HL-60/S4 treated with phorbol 12-myristate 13-acetate at 8.2 ng/mL for 4 days and 3 days (cell line): ENCODE measurements at regions not wholly inside any gene's neighbourhood (a gene's known extent, or its start where the extent isn't known, plus 50 kb on each side); places are given as distances from the start of the nearest gene placed in this dataset.

Experiments
- in situ Hi-C: fragments of 300-500 bp; cut with MboI; formaldehyde crosslinking; loops from 2 replicates; pipeline ENCODE4 v1.15.0; 2022; ENCODE audit warnings: low sequenced_read_pairs

GRCh38 chr7:81607987-81608386 is 161.9 kb downstream of the HGF start:
- in situ Hi-C loops, result no loop called here

DNA sequence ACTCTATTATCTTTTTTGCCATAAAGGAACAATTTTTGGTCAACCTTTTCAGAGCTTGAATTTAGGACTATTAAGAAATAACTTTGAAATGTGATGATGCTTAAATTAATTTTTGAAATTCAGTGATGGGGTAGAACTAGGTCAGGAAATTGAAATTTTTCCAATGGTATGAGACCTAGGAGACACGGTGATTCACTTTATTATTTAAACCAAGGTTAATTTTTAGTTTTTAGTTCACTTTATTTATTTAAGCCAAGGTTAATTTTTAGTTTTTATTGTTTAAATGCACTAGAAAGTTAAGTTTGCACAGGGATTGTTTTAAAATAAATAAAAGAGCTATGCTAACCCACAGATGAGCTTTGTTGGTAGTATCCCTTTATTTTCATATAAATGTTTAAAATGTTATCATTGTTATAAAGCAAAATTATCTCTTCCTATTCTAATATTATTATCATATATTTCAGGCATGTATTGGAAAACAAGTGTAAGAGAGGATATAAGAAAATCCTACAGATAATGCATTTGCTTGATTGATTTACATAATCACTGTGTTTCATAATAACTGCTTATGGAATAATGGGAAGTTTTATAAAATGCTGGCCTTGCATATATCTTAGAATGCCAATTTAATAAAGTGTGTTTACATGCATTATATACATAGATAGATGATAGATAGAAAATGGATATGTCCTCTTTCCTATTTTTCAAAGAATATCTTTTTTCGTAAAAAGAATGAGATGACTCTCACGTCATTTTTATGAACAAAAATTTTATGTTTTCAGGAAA is 163.6 kb downstream of the HGF start:
- in situ Hi-C loops, result no loop called here

- in situ Hi-C loops, result no loop called here
These were observed 164.4 kb downstream of the HGF start for GRCh38 chr7:81605493-81605892.

- in situ Hi-C loops, result no loop called here
These were observed 165.1 kb downstream of the HGF start for GRCh38 chr7:81604808-81605174.

- in situ Hi-C loops, result no loop called here
These were observed 165.6 kb downstream of the HGF start for GRCh38 chr7:81604075-81604807.

- in situ Hi-C loops, result no loop called here
These were observed 169.2 kb downstream of the HGF start for GRCh38 chr7:81600608-81601007.

DNA sequence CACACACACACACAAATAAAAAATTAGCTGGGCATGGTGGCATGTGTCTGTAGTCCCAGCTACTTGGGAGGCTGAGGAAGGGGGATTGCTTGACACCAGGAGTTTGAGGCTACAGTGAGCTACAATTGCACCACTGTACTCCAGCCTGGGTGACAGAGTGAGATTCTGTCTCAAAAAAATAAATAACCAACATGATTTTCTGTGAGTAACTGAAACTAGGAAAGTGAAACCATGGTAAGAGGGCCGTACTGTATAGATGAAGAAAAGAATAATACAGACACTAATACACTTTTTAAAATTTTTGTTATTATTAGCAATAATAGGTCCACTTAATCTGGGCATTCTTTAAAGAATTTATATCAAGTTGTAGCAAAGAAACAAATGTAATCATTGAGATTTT is 170.9 kb downstream of the HGF start:
- in situ Hi-C loops, result no loop called here

DNA sequence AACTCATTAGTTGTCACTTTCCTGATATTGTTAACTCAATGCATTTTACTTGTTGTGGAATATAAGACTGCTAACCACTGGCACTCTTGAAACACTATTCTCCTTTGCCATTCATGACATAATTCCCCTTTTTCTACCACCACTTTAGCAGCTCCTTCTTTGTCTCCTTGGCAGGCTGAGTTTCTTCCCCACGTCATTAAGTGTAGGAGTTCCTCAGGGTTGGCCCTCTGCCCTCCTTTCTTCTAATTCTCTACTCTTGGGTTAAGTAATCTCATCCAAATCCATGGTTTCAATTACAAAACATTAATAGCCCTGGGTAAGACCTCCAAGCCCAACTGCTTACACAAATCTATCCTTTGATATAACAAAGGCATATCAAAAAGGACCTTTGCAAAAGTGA is 175.1 kb downstream of the HGF start:
- in situ Hi-C loops, result no loop called here

- in situ Hi-C loops, result no loop called here
These were observed 179.7 kb downstream of the HGF start for GRCh38 chr7:81590131-81590530.

DNA sequence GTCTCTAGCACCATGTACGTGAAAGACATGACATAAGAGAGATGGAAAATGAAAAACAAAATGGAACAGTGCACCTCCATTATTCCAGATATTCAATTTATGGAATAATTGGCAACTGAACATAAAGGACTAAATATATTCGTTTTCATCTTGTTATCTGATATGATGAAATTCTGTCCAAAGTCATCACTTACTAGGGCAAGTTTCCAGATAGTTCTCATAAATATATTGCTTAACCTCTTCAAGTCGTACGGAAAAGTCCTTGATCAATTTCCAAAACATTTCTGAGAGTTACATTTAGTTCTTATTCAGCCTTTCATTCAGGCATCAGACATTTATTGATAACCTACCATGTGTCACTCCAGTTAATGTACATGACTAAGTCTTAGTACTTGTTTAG is 185.2 kb downstream of the HGF start:
- in situ Hi-C loops, result no loop called here

DNA sequence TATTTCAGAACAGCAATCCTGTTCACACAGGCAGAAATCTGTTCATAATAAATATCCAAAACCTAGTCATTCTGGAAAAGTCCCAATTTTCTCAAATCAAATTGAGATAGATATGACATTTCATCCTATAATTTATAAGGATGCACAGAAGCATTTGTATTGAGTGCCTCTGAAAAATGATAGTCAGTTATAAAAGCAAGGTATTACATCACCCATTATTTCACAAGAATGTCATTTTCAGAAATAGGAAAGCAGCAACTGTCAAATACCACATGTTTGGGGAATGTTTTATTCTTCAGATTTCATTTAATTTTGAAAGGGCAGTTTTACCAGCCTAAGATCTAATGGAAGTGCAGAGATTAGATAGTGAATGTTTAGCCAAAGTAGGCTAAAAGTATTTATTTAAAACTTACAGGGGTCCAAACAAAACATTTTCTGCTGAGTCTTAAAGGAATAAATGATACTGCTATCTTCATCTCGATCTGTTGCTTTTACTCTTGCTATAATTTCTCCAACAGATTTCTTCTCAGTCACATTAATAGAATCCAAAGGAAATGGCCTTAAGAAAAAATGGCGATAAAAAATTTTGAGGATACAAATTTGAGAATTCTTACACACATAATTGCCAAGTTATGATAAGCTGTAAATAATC is 185.8 kb downstream of the HGF start:
- in situ Hi-C loops, result no loop called here

DNA sequence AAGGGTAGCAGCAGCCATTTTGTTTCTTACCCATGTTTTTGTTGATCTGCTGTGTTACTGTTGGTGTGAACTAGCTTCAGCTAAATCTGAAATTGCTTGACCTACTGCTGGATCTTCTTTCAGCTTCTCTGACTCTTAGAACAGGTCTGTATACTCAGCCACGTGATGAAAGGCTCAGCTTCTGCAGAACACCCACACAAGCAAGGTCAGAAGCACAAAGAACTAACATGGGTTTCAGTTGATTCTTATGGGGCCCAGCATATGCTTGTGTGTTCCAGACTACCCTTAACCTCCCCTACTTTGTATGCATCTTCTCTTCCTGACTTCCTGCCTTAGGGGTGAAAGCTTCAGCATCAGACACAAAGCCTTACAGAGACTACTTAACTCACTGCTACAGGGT is 186.8 kb downstream of the HGF start:
- in situ Hi-C loops, result no loop called here

- in situ Hi-C loops, result no loop called here
These were observed 192.1 kb downstream of the HGF start for GRCh38 chr7:81577642-81578340.

- in situ Hi-C loops, result no loop called here
These were observed 195.0 kb downstream of the HGF start for GRCh38 chr7:81574723-81575326.

GRCh38 chr7:81573932-81574331 is 195.9 kb downstream of the HGF start:
- in situ Hi-C loops, result no loop called here

DNA sequence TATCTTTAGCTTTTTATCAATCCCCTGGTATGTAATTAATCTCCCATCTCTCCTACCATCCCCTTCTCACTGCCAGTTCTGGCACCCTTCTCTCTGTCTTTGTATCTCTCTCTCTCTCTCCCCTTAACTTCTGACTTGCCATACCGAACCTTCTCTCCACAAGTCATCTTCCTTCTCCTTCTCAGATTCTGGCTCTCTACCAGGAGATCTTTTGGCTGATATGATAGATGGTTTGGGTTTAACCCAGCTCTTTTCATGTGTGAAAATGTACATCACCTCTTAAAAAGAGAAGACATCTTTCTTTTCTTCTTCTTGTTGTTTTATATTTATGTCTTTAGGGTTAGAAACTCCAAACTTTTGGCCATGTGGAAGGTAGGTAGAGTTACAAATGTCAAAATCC is 196.7 kb downstream of the HGF start:
- in situ Hi-C loops, result no loop called here

DNA sequence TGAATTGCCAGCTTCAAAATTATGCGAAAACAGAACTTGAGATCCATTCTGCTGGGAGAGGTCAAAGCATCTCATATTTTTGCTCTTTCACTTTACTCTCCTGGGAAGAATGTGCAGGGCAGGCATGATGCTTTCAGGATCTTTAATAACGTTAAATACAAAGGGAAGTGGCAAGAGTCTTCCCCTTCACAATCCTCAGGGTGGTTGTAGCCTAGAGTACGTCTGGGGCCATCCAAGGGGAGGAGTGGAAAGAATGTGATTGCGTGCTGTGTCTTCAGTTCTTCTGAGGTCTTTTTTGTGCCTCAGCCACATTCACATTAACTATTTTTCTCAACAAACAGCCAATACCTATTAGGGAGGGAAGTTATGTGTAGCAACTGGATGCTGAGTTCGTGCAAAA is 207.3 kb downstream of the HGF start:
- in situ Hi-C loops, result no loop called here

DNA sequence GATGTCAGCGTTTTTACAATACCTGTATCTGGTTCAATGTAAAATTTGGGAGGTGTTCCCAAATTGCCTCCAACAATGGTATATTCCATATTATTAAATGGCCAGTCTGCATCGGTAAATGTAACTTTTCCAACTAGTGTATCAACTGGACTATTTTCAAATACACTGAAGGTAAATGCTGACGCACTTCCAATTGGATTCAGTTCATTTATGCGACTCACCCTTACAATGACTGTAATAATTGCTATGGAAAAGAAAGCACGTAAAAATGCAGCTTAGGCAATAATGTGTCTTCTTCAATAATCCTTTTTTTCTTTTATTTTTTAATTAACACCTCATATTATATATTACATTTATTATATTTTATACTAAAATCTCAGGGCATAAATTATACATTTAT is 209.1 kb downstream of the HGF start:
- in situ Hi-C loops, result no loop called here

GRCh38 chr7:81549484-81550016 is 220.3 kb downstream of the HGF start:
- in situ Hi-C loops, result no loop called here

GRCh38 chr7:81534996-81535395 is 234.9 kb downstream of the HGF start:
- in situ Hi-C loops, result no loop called here

DNA sequence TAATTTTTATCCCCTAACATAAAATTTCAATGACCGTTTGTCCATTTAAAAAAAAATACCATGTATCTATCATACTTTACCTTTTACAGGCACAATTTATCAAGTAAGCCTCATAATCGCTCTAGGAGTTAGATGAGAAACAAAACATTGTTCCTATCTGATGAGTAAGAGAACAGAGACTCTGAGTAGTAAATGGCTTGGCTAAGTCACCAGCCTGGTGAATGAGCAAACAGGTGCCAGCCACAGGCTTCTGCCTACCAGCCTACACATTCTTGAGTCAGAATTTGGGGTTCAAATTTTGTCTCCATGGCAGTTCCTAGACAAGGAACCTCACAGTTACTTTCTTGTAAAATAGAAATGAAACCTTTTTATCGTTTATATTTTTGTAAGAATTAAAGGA is 235.4 kb downstream of the HGF start:
- in situ Hi-C loops, result no loop called here
